Endothelial cell of umbilical vein (primary cell): ENCODE measurements at regions not wholly inside any gene's neighbourhood (a gene's known extent, or its start where the extent isn't known, plus 50 kb on each side); places are given as distances from the start of the nearest gene placed in this dataset.

Experiments used
- BruUV-seq: library from RNA; stranded (reverse); fragments of 400-500 nt; replicated peaks from 2 replicates; lab custom pipeline; 2021; lab: Mats Ljungman, UMichigan
- CTCF ChIA-PET: fragments of 300-600, 350-600 bp; sonication (Branson Sonifier 250); formaldehyde crosslinking; loops from one replicate; lab custom pipeline; 2021; ENCODE audit warnings: antibody characterized with exemption, inconsistent platforms; lab: Charles Lee
- POLR2A ChIA-PET: fragments of 300-600, 350-600 bp; sonication (Branson Sonifier 250); formaldehyde crosslinking; loops from one replicate; lab custom pipeline; 2021; ENCODE audit warnings: antibody characterized with exemption, inconsistent platforms; lab: Charles Lee
- DNase-seq: peaks from one replicate; pipeline ENCODE4 v3.0.0-alpha.2; 2011; ENCODE audit warnings: low read depth, low spot score
- FAIRE-seq: peaks from 2 replicates; lab custom pipeline; 2011; peaks lifted over from hg19 to GRCh38; lab: Jason Lieb, UNC
- H2AFZ ChIP-seq: 2 replicates; pipeline ENCODE4 v1.6.0; 2012; ENCODE audit warnings: low read depth, low read length, control low read depth, inconsistent platforms
- H3K27ac ChIP-seq: 2 replicates; pipeline ENCODE4 v1.5.1; 2011; ENCODE audit warnings: low read depth, mild to moderate bottlenecking, control low read depth, low read length, moderate library complexity; ENCODE audit not compliant: insufficient read depth
- H3K27me3 ChIP-seq, 2 experiments: 2 replicates each; pipeline versions ENCODE4 v1.6.0 to v1.6.1; 2011; ENCODE audit warnings: low read length in 2 of 2, mixed read lengths in 1 of 2; ENCODE audit not compliant: control insufficient read depth in 2 of 2, insufficient read depth in 2 of 2
- H3K36me3 ChIP-seq, 2 experiments: 2 replicates in 1 of 2; 3 replicates in 1 of 2; pipeline ENCODE4 v1.5.1; 2011; ENCODE audit warnings: low read length in 2 of 2, mild to moderate bottlenecking in 1 of 2, moderate library complexity in 1 of 2; ENCODE audit not compliant: control insufficient read depth in 2 of 2, insufficient read depth in 2 of 2; ENCODE audit errors: extremely low read depth in 1 of 2
- H3K4me1 ChIP-seq: 3 replicates; pipeline ENCODE4 v1.5.1; 2011; ENCODE audit warnings: mild to moderate bottlenecking, low read length; ENCODE audit not compliant: control insufficient read depth, insufficient read depth; ENCODE audit errors: extremely low read depth
- H3K4me2 ChIP-seq: 2 replicates; pipeline ENCODE4 v1.6.1; 2011; ENCODE audit warnings: low read length, control low read depth, mixed read lengths; ENCODE audit not compliant: insufficient read depth
- H3K4me3 ChIP-seq, 3 experiments: fragments of 200-600 bp in 1 of 3; sonication (generic), shearing (Covaris generic) in 1 of 3; replicated peaks in 1 of 3; 2 replicates each; pipeline ENCODE4 v1.5.1; 2011 to 2016; ENCODE audit warnings: control low read depth in 3 of 3, low read length in 3 of 3, mild to moderate bottlenecking in 2 of 3, inconsistent platforms in 1 of 3, low read depth in 1 of 3, moderate library complexity in 1 of 3; ENCODE audit not compliant: insufficient read depth in 1 of 3
- H3K79me2 ChIP-seq: 2 replicates; pipeline ENCODE4 v1.6.0; 2012; ENCODE audit warnings: low read length, inconsistent platforms; ENCODE audit not compliant: control insufficient read depth, insufficient read depth
- H3K9ac ChIP-seq: replicated peaks from 2 replicates; pipeline ENCODE3; 2011; ENCODE audit warnings: low read length, control low read depth; ENCODE audit not compliant: insufficient read depth; ENCODE audit errors: extremely low read depth
- H3K9me1 ChIP-seq: replicated peaks from 3 replicates; pipeline ENCODE4 v1.6.0; 2011; ENCODE audit warnings: mild to moderate bottlenecking, low read length; ENCODE audit not compliant: control insufficient read depth, insufficient read depth; ENCODE audit errors: extremely low read depth
- H3K9me3 ChIP-seq: replicated peaks from 2 replicates; pipeline ENCODE4 v1.5.1; 2012; ENCODE audit warnings: low read length, inconsistent platforms; ENCODE audit not compliant: control insufficient read depth, insufficient read depth
- H4K20me1 ChIP-seq: replicated peaks from 2 replicates; pipeline ENCODE3; 2011; ENCODE audit warnings: mild to moderate bottlenecking, low read length; ENCODE audit not compliant: control insufficient read depth, insufficient read depth; ENCODE audit errors: extremely low read depth
- EZH2 ChIP-seq: IDR thresholded peaks from 2 replicates; pipeline ENCODE4 v1.6.1; 2012; ENCODE audit warnings: borderline replicate concordance, low read depth, mild to moderate bottlenecking, moderate library complexity, low read length, inconsistent platforms; ENCODE audit not compliant: severe bottlenecking
- FOS ChIP-seq: IDR thresholded peaks from 2 replicates; pipeline ENCODE4 v1.6.1; 2011; ENCODE audit warnings: mild to moderate bottlenecking, low read length, moderate library complexity, borderline replicate concordance; ENCODE audit not compliant: insufficient read depth
- JUN ChIP-seq: IDR thresholded peaks from 2 replicates; pipeline ENCODE4 v1.6.1; 2011; ENCODE audit warnings: borderline replicate concordance, low read depth; ENCODE audit not compliant: insufficient read length, insufficient read depth
- MYC ChIP-seq: IDR thresholded peaks from one replicate; pipeline ENCODE4 v1.6.1; 2011; ENCODE audit warnings: mild to moderate bottlenecking, low read depth, low read length
- POLR2A ChIP-seq: IDR thresholded peaks from 2 replicates; pipeline ENCODE4 v1.6.1; 2012; ENCODE audit warnings: low read depth, mild to moderate bottlenecking, control low read depth, low read length
- POLR2AphosphoS5 ChIP-seq: IDR thresholded peaks from 2 replicates; pipeline ENCODE4 v1.6.1; 2012; ENCODE audit warnings: low read depth, mild to moderate bottlenecking, control low read depth, low read length, moderate library complexity; ENCODE audit not compliant: insufficient read depth
- dilution Hi-C: fragments of 300-500 bp; cut with MboI; formaldehyde crosslinking; loops from one replicate; pipeline ENCODE4 v1.15.0; 2019; ENCODE audit warnings: low sequenced_read_pairs; ENCODE audit not compliant: extremely low pct_ligation_motif_present
- intact Hi-C: fragments of 100-400 bp; cut with micrococcal nuclease; formaldehyde crosslinking; loops from one replicate; pipeline ENCODE4 v1.10.0; 2022
- TF ChIP-seq, protein P1 (sequence below), 2 donors: IDR thresholded peaks; 1 replicate in 1 of 2; 2 replicates in 1 of 2; pipeline ENCODE4 v1.5.1; 2011; ENCODE audit warnings: low read length in 2 of 2, mild to moderate bottlenecking in 2 of 2, moderate library complexity in 2 of 2, control low read depth in 1 of 2, inconsistent platforms in 1 of 2, low read depth in 1 of 2; ENCODE audit not compliant: insufficient read depth in 1 of 2; ENCODE audit errors: extremely low read depth in 1 of 2
- TF ChIP-seq, protein P2 (sequence below): IDR thresholded peaks from 2 replicates; pipeline ENCODE4 v1.6.1; 2011; ENCODE audit not compliant: insufficient read depth, insufficient read length

DNA sequence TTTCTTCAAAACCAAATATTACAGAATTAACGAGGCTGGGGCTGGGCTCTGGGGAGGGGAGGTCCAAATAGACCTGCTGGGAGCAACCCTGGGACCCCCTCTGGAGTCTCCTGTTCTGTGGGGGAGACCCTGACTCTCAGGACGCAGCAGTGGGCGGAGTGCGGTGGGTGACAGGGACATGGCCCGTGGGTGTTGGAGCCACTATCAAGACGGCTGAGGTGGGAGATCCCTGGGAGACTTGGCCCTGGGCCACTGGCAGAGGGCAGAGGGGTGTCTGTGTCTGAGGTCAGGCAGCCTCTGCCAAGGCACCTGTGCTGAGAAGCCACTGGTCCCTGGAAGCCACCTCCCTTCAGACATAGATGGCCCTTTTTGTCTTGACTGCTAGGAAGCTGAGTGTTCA, 79.5 kb upstream of the CTDP1 start:
- DNase-seq = no peak
- no peak overlapping the region for H3K4me2 ChIP-seq
- ChIA-PET POLR2A (no interaction called here), CTCF (no interaction called here)
- H3K4me3 ChIP-seq = no peak overlapping the region
- no peaks in the 10 kb centered on the region for H3K9me1 ChIP-seq
- H3K9me3 ChIP-seq = no peaks in the 10 kb centered on the region
- no peak overlapping the region for H3K9ac ChIP-seq
- H3K79me2 ChIP-seq = no peaks in the 10 kb centered on the region
- no peaks in the 10 kb centered on the region for H3K36me3 ChIP-seq
- dilution Hi-C loops = no loop called here
- no peaks in the 10 kb centered on the region for H4K20me1 ChIP-seq
- no TSS peak for BruUV-seq
- FAIRE-seq = no peak
- no peaks in the 10 kb centered on the region for H3K4me1 ChIP-seq
- TF ChIP-seq MYC (no peak), POLR2A (no peak), FOS (no peak), JUN (no peak), EZH2 (no peak), POLR2AphosphoS5 (no peak)
- TF ChIP-seq, protein P1, sequence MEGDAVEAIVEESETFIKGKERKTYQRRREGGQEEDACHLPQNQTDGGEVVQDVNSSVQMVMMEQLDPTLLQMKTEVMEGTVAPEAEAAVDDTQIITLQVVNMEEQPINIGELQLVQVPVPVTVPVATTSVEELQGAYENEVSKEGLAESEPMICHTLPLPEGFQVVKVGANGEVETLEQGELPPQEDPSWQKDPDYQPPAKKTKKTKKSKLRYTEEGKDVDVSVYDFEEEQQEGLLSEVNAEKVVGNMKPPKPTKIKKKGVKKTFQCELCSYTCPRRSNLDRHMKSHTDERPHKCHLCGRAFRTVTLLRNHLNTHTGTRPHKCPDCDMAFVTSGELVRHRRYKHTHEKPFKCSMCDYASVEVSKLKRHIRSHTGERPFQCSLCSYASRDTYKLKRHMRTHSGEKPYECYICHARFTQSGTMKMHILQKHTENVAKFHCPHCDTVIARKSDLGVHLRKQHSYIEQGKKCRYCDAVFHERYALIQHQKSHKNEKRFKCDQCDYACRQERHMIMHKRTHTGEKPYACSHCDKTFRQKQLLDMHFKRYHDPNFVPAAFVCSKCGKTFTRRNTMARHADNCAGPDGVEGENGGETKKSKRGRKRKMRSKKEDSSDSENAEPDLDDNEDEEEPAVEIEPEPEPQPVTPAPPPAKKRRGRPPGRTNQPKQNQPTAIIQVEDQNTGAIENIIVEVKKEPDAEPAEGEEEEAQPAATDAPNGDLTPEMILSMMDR (IDR thresholded peaks at IDR 0.05; ENCODE audit: extremely low read depth in 1 of 2, insufficient read depth in 1 of 2, low read depth in 1 of 2, low read length in 2 of 2) = no peak
- TF ChIP-seq, protein P2, sequence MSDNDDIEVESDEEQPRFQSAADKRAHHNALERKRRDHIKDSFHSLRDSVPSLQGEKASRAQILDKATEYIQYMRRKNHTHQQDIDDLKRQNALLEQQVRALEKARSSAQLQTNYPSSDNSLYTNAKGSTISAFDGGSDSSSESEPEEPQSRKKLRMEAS = no peak
- intact Hi-C loops = no loop called here
- no peak overlapping the region for H3K27ac ChIP-seq
- H2AFZ ChIP-seq = no peak overlapping the region
- no peaks in the 10 kb centered on the region for H3K27me3 ChIP-seq
